HCT116 (cell line): ENCODE measurements at regions not wholly inside any gene's neighbourhood (a gene's known extent, or its start where the extent isn't known, plus 50 kb on each side); places are given as distances from the start of the nearest gene placed in this dataset.

Experiments used
- ATAC-seq: fragments of 200-7000 bp; cut with Tn5 transposase; 2 replicates; pipeline ENCODE4 v1.9.1; 2020; ENCODE audit warnings: mild to moderate bottlenecking, moderate library complexity
- BruUV-seq: library from RNA; stranded (reverse); fragments of 400-500 nt; replicated peaks from 2 replicates; lab custom pipeline; 2021; lab: Mats Ljungman, UMichigan
- CTCF ChIA-PET: fragments of 300-600 bp; sonication (Branson Sonifier 250); formaldehyde crosslinking; loops from one replicate; lab custom pipeline; 2021; ENCODE audit warnings: antibody characterized with exemption; lab: Charles Lee
- POLR2A ChIA-PET: fragments of 300-600, 350-600 bp; sonication (Branson Sonifier 250); formaldehyde crosslinking; loops from one replicate; lab custom pipeline; 2021; ENCODE audit warnings: antibody characterized with exemption; lab: Charles Lee
- RAD21 ChIA-PET, 2 experiments: fragments of 300-600 bp; sonication (Branson Sonifier 250); formaldehyde crosslinking; loops; one replicate each; lab custom pipeline; 2023; ENCODE audit warnings: low total read pairs in 2 of 2; ENCODE audit not compliant: uncharacterized antibody in 2 of 2, unreplicated experiment in 2 of 2, low non-redundant PET in 1 of 2; lab: Charles Lee
- DNase-seq: peaks from one replicate; pipeline ENCODE4 v3.0.0-alpha.2; 2010; ENCODE audit warnings: low read depth, low spot score
- H2AFZ ChIP-seq: fragments of 200-600 bp; shearing (Covaris generic), sonication (generic); 2 replicates; pipeline ENCODE4 v1.6.1; 2017; ENCODE audit warnings: low read depth, mixed run types, mixed read lengths, antibody characterized with exemption, low read length; ENCODE audit not compliant: poor library complexity, severe bottlenecking
- H3K27ac ChIP-seq: 2 replicates; pipeline ENCODE4 v1.5.1; 2012; ENCODE audit warnings: low read depth, low read length
- H3K27me3 ChIP-seq: fragments of 200-600 bp; sonication (generic); 2 replicates; pipeline ENCODE4 v1.6.1; 2016; ENCODE audit warnings: mixed run types, low read length, mixed read lengths; ENCODE audit not compliant: insufficient read depth
- H3K36me3 ChIP-seq, 2 experiments: fragments of 200-500 bp in 1 of 2; fragments of 200-600 bp in 1 of 2; sonication (Bioruptor generic) in 1 of 2; sonication (generic) in 1 of 2; 2 replicates each; pipeline versions ENCODE4 v1.5.1 to v1.6.1; 2014 to 2016; ENCODE audit warnings: low read length in 2 of 2, inconsistent platforms in 1 of 2, mixed read lengths in 1 of 2, mixed run types in 1 of 2; ENCODE audit not compliant: insufficient read depth in 2 of 2, control insufficient read depth in 1 of 2
- H3K4me1 ChIP-seq, 2 experiments: fragments of 200-600 bp in 1 of 2; sonication (generic) in 1 of 2; 2 replicates each; pipeline versions ENCODE4 v1.5.1 to v1.6.1; 2012 to 2017; ENCODE audit warnings: low read length in 2 of 2, inconsistent platforms in 1 of 2, mild to moderate bottlenecking in 1 of 2, mixed read lengths in 1 of 2, mixed run types in 1 of 2, moderate library complexity in 1 of 2; ENCODE audit not compliant: insufficient read depth in 2 of 2, control insufficient read depth in 1 of 2
- H3K4me2 ChIP-seq: fragments of 200-600 bp; sonication (generic); 2 replicates; pipeline ENCODE4 v1.6.1; 2017; ENCODE audit warnings: mixed run types, low read length, mixed read lengths
- H3K4me3 ChIP-seq, 2 experiments: fragments of 200-600 bp in 1 of 2; sonication (generic) in 1 of 2; replicated peaks in 1 of 2; 2 replicates each; pipeline ENCODE4 v1.5.1; 2011 to 2016; ENCODE audit warnings: low read length in 2 of 2, control low read depth in 1 of 2, low read depth in 1 of 2, mild to moderate bottlenecking in 1 of 2, mixed read lengths in 1 of 2, mixed run types in 1 of 2
- H3K79me2 ChIP-seq: fragments of 200-600 bp; sonication (generic); 2 replicates; pipeline ENCODE4 v1.6.1; 2017; ENCODE audit warnings: mild to moderate bottlenecking, mixed run types, low read length, moderate library complexity, mixed read lengths; ENCODE audit not compliant: insufficient read depth
- H3K9ac ChIP-seq: fragments of 200-600 bp; sonication (generic); 2 replicates; pipeline ENCODE4 v1.6.1; 2016; ENCODE audit warnings: low read length, mixed read lengths
- H3K9me2 ChIP-seq: fragments of 200-600 bp; sonication (generic), shearing (Covaris generic); 2 replicates; pipeline ENCODE4 v1.6.1; 2017; ENCODE audit warnings: mixed run types, mild to moderate bottlenecking, moderate library complexity; ENCODE audit not compliant: insufficient read depth
- H3K9me3 ChIP-seq, 2 experiments: fragments of 200-500 bp in 1 of 2; fragments of 200-600 bp in 1 of 2; sonication (Bioruptor generic) in 1 of 2; sonication (generic) in 1 of 2; 2 replicates each; pipeline ENCODE4 v1.6.1; 2014 to 2017; ENCODE audit warnings: low read length in 2 of 2, mixed read lengths in 2 of 2, inconsistent platforms in 1 of 2, low read depth in 1 of 2, mild to moderate bottlenecking in 1 of 2, mixed run types in 1 of 2, moderate library complexity in 1 of 2; ENCODE audit not compliant: control insufficient read depth in 1 of 2, insufficient read depth in 1 of 2
- H4K20me1 ChIP-seq: fragments of 200-600 bp; sonication (generic), shearing (Covaris generic); 2 replicates; pipeline ENCODE4 v1.6.1; 2017; ENCODE audit warnings: mixed run types, mild to moderate bottlenecking, moderate library complexity; ENCODE audit not compliant: insufficient read depth
- CBX3 ChIP-seq: IDR thresholded peaks from 2 replicates; pipeline ENCODE4 v1.6.1; 2012; ENCODE audit warnings: low read depth
- CEBPB ChIP-seq: IDR thresholded peaks from 2 replicates; pipeline ENCODE4 v1.6.1; 2012; ENCODE audit warnings: low read depth
- CTCF ChIP-seq, 3 experiments: fragments of 200-600 bp in 1 of 3; sonication (generic) in 1 of 3; IDR thresholded peaks in 2 of 3; conservative IDR thresholded peaks in 1 of 3; 2 replicates each; pipeline ENCODE4 v1.5.1; 2012 to 2017; ENCODE audit warnings: low read depth in 2 of 3, low read length in 2 of 3, antibody characterized with exemption in 1 of 3, borderline replicate concordance in 1 of 3, control low read depth in 1 of 3, mild to moderate bottlenecking in 1 of 3, mixed read lengths in 1 of 3, mixed run types in 1 of 3, moderate library complexity in 1 of 3; ENCODE audit not compliant: insufficient read depth in 1 of 3
- EGR1 ChIP-seq: IDR thresholded peaks from 2 replicates; pipeline ENCODE4 v1.6.1; 2012; ENCODE audit warnings: low read depth
- ELF1 ChIP-seq: IDR thresholded peaks from 2 replicates; pipeline ENCODE4 v1.6.1; 2012; ENCODE audit warnings: low read depth, borderline replicate concordance
- EZH2phosphoT487 ChIP-seq: fragments of 200-600 bp; IDR thresholded peaks from 2 replicates; pipeline ENCODE4 v1.6.1; 2018; ENCODE audit warnings: antibody characterized with exemption, borderline replicate concordance
- JUND ChIP-seq: IDR thresholded peaks from 2 replicates; pipeline ENCODE4 v1.6.1; 2012
- POLR2A ChIP-seq: IDR thresholded peaks from 2 replicates; pipeline ENCODE4 v1.7.0; 2011; ENCODE audit warnings: borderline replicate concordance; ENCODE audit not compliant: insufficient read depth, insufficient read length; ENCODE audit errors: extremely low read depth
- POLR2AphosphoS5 ChIP-seq: IDR thresholded peaks from 2 replicates; pipeline ENCODE4 v1.6.1; 2011; ENCODE audit warnings: mild to moderate bottlenecking, low read depth, low read length, moderate library complexity
- RAD21 ChIP-seq: IDR thresholded peaks from 2 replicates; pipeline ENCODE4 v1.6.1; 2012; ENCODE audit warnings: low read depth, mild to moderate bottlenecking
- REST ChIP-seq: IDR thresholded peaks from 2 replicates; pipeline ENCODE4 v1.6.1; 2012; ENCODE audit warnings: low read depth
- YY1 ChIP-seq: IDR thresholded peaks from 2 replicates; pipeline ENCODE4 v1.6.1; 2011; ENCODE audit warnings: low read length, low read depth, moderate library complexity, mild to moderate bottlenecking; ENCODE audit not compliant: insufficient replicate concordance; ENCODE audit errors: extremely low read depth
- ZFX ChIP-seq: fragments of 450-650 bp; IDR thresholded peaks from 2 replicates; pipeline ENCODE4 v1.6.1; 2017
- intact Hi-C: fragments of 100-400 bp; cut with micrococcal nuclease; formaldehyde crosslinking; loops from 2 replicates; pipeline ENCODE4 v1.10.0; 2022

GRCh38 chr5:29561564-29561963 lies 1631.9 kb upstream of the CDH6 start:
- Histone ChIP-seq H4K20me1 (no peaks in the 10 kb centered on the region), H3K4me3 (no peak overlapping the region), H3K27ac (no peak overlapping the region), H3K9me2 (no peaks in the 10 kb centered on the region), H3K27me3 (no peaks in the 10 kb centered on the region), H3K4me2 (no peak overlapping the region), H3K4me1 (no peaks in the 10 kb centered on the region), H3K79me2 (no peaks in the 10 kb centered on the region), H3K9me3 (peaks cover 3 to 9% of the 10 kb centered on the region in 2 experiments; a peak in 2 of 4 replicates), H3K36me3 (no peaks in the 10 kb centered on the region), H3K9ac (no peak overlapping the region), H2AFZ (no peak overlapping the region)
- POLR2A ChIA-PET: no interaction called here
- intact Hi-C loops: no loop called here
- ATAC-seq (no peak), DNase-seq (no peak)
- CTCF ChIA-PET: no interaction called here
- RAD21 ChIA-PET: no interaction called here
- TF ChIP-seq CBX3 (no peak), POLR2AphosphoS5 (no peak), EZH2phosphoT487 (no peak), REST (no peak), YY1 (no peak), CTCF (IDR thresholded peaks at IDR 0.05 in 2 of 3, conservative IDR thresholded peaks at IDR 0.05 in 1 of 3; ENCODE audit: borderline replicate concordance in 1 of 3, insufficient read depth in 1 of 3, low read depth in 2 of 3, low read length in 2 of 3) (no peak), RAD21 (no peak), EGR1 (no peak), JUND (no peak), CEBPB (no peak), ZFX (no peak), POLR2A (no peak), ELF1 (no peak)
- no TSS peak for BruUV-seq
